ENCODE measurements at regions not wholly inside any gene's neighbourhood (a gene's known extent, or its start where the extent isn't known, plus 50 kb on each side); places are given as distances from the start of the nearest gene placed in this dataset.

GRCh38 chr13:37501187-37501586 is 97.4 kb downstream of the POSTN start:
- Mint-ChIP-seq H3K27me3 (ENCODE audit: unreplicated experiment) (no peaks in the 10 kb centered on the region), H3K4me1 (ENCODE audit: low read depth, unreplicated experiment) (no peaks in the 10 kb centered on the region), H3K4me3 (ENCODE audit: unreplicated experiment) (no peak overlapping the region), H3K36me3 (ENCODE audit: unreplicated experiment) (no peaks in the 10 kb centered on the region), H3K27ac (ENCODE audit: unreplicated experiment) (no peak overlapping the region), H3K9me3 (ENCODE audit: unreplicated experiment) (peaks cover 1% of the 10 kb centered on the region)
- TF ChIP-seq, protein P1, sequence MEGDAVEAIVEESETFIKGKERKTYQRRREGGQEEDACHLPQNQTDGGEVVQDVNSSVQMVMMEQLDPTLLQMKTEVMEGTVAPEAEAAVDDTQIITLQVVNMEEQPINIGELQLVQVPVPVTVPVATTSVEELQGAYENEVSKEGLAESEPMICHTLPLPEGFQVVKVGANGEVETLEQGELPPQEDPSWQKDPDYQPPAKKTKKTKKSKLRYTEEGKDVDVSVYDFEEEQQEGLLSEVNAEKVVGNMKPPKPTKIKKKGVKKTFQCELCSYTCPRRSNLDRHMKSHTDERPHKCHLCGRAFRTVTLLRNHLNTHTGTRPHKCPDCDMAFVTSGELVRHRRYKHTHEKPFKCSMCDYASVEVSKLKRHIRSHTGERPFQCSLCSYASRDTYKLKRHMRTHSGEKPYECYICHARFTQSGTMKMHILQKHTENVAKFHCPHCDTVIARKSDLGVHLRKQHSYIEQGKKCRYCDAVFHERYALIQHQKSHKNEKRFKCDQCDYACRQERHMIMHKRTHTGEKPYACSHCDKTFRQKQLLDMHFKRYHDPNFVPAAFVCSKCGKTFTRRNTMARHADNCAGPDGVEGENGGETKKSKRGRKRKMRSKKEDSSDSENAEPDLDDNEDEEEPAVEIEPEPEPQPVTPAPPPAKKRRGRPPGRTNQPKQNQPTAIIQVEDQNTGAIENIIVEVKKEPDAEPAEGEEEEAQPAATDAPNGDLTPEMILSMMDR (IDR thresholded peaks at IDR 0.05; ENCODE audit: partially characterized antibody, unreplicated experiment): no peak
- DNase-seq: no peak

GRCh38 chr13:37495046-37495445 is 103.5 kb downstream of the POSTN start:
- DNase-seq: no peak
- peaks cover 1% of the 10 kb centered on the region for H3K9me3 Mint-ChIP-seq (ENCODE audit: unreplicated experiment)

GRCh38 chr13:37493775-37494174 is 104.8 kb downstream of the POSTN start:
- Mint-ChIP-seq H3K9me3 (ENCODE audit: unreplicated experiment) (peaks cover 1% of the 10 kb centered on the region), H3K4me1 (ENCODE audit: low read depth, unreplicated experiment) (peaks cover 5% of the 10 kb centered on the region), H3K27me3 (ENCODE audit: unreplicated experiment) (no peaks in the 10 kb centered on the region), H3K36me3 (ENCODE audit: unreplicated experiment) (no peaks in the 10 kb centered on the region), H3K4me3 (ENCODE audit: unreplicated experiment) (no peak overlapping the region), H3K27ac (ENCODE audit: unreplicated experiment) (no peak overlapping the region)
- TF ChIP-seq, protein P1 (IDR thresholded peaks at IDR 0.05; ENCODE audit: partially characterized antibody, unreplicated experiment): no peak
- no peak for DNase-seq

More at GRCh38 chr13:37495046-37495445, 103.5 kb downstream of the POSTN start:
- H3K36me3 Mint-ChIP-seq (ENCODE audit: unreplicated experiment): no peaks in the 10 kb centered on the region
- peaks cover 5% of the 10 kb centered on the region for H3K4me1 Mint-ChIP-seq (ENCODE audit: low read depth, unreplicated experiment)
- no peak overlapping the region for H3K4me3 Mint-ChIP-seq (ENCODE audit: unreplicated experiment)
- H3K27me3 Mint-ChIP-seq (ENCODE audit: unreplicated experiment): no peaks in the 10 kb centered on the region
- no peak overlapping the region for H3K27ac Mint-ChIP-seq (ENCODE audit: unreplicated experiment)
- TF ChIP-seq, protein P1 (IDR thresholded peaks at IDR 0.05; ENCODE audit: partially characterized antibody, unreplicated experiment): no peak

DNA sequence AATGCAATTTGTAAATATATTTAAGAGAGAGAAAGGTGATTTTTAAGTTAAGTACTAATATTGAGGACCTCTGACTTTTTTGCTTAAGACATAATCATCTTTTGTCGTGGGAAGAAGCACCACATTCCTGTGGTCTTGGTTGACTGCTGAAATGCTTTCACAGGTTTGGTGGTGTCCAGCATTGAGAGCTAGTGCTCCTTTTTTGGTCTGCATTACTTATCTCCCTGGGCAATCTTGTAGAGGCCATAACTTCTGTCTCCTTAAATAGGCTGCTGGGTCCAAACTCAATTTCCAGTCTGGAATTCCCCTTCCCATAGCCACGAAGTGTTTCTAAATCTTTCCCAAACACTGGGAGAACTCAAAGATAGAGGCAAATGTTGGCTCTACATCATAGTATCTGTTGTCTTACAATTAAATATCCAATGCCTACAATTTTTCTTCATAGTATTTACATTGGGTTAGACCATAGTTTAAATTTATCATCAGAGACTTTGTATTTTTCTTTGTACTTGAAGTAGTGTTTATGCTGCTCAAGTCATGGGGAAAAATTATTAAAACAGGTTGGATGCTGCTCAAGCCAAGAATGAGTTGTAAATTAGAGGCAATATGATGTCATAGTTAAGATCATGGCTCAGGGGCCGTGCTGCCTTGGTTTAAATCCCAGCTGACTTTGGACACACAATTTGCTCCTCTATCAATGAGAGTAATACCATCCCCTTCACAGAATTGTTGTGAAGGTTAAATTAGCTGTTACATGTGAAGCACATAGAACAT is 105.6 kb downstream of the POSTN start:
- no peak for DNase-seq
- Mint-ChIP-seq H3K9me3 (ENCODE audit: unreplicated experiment) (peaks cover 1% of the 10 kb centered on the region), H3K4me1 (ENCODE audit: low read depth, unreplicated experiment) (peaks cover 5% of the 10 kb centered on the region), H3K4me3 (ENCODE audit: unreplicated experiment) (no peak overlapping the region), H3K27ac (ENCODE audit: unreplicated experiment) (no peak overlapping the region), H3K36me3 (ENCODE audit: unreplicated experiment) (no peaks in the 10 kb centered on the region), H3K27me3 (ENCODE audit: unreplicated experiment) (no peaks in the 10 kb centered on the region)
- TF ChIP-seq, protein P1 (IDR thresholded peaks at IDR 0.05; ENCODE audit: partially characterized antibody, unreplicated experiment): no peak

- Mint-ChIP-seq H3K9me3 (ENCODE audit: unreplicated experiment) (peaks cover 1% of the 10 kb centered on the region), H3K36me3 (ENCODE audit: unreplicated experiment) (no peaks in the 10 kb centered on the region), H3K27me3 (ENCODE audit: unreplicated experiment) (no peaks in the 10 kb centered on the region), H3K4me3 (ENCODE audit: unreplicated experiment) (no peak overlapping the region), H3K4me1 (ENCODE audit: low read depth, unreplicated experiment) (peaks cover 5% of the 10 kb centered on the region), H3K27ac (ENCODE audit: unreplicated experiment) (no peak overlapping the region)
- TF ChIP-seq, protein P1 (IDR thresholded peaks at IDR 0.05; ENCODE audit: partially characterized antibody, unreplicated experiment): no peak
- no peak for DNase-seq
Measured at GRCh38 chr13:37492075-37492474, 106.5 kb downstream of the POSTN start.

All from glutamatergic neuron (in vitro differentiated cells).